ENCODE measurements at regions not wholly inside any gene's neighbourhood (a gene's known extent, or its start where the extent isn't known, plus 50 kb on each side); places are given as distances from the start of the nearest gene placed in this dataset.

DNA sequence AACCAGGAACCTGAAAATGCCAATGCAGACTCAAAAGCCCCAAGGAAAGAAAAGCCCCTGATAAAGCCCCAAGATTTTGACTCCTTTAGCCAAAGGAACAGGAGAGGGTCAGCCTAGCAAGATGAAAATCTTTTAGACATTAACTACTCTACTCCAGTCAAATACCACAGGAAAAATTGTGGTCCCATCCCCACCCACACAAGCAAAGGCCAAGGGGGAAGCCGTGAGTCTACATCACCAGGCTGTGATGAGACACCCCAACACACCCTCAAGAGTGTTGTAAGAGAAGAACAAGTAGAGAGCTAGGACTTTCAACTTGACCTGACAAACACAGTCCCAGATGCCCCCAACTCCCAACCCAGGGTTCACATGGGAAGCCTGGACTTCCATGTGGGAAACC lies 192.8 kb upstream of the NR5A2 start:
- Histone ChIP-seq H3K9me3 (ENCODE audit: control insufficient read depth, insufficient read depth, low read depth, low read length) (no peaks in the 10 kb centered on the region), H3K27ac (ENCODE audit: extremely low read depth, low read depth, low read length) (no peak overlapping the region), H3K4me1 (ENCODE audit: control insufficient read depth, insufficient read depth, low read length) (no peaks in the 10 kb centered on the region), H3K36me3 (ENCODE audit: control insufficient read depth in 2 of 2, insufficient read depth in 1 of 2, low read length in 2 of 2) (no peaks in the 10 kb centered on the region), H3K4me3 (ENCODE audit: low read depth, low read length) (no peak overlapping the region)
- CTCF ChIA-PET = interaction anchor here (0.6 kb wide), 1 partner anchor 143 kb away, joined by 4 read pairs; no protein-coding TSS in a partner anchor
- TF ChIP-seq ZNF660 (tag by site-specific recombination; IDR thresholded peaks at IDR 0.05) = no peak
- TF ChIP-seq SCRT2 (tag by site-specific recombination; IDR thresholded peaks at IDR 0.05) = no peak
- TF ChIP-seq ZBTB20 (tag by site-specific recombination; IDR thresholded peaks at IDR 0.05) = no peak
- no peak for TF ChIP-seq SETDB1 (IDR thresholded peaks at IDR 0.05; ENCODE audit: insufficient read length, low read length)
- no peak for TF ChIP-seq RBAK (tag by site-specific recombination; IDR thresholded peaks at IDR 0.05)
- TF ChIP-seq, protein P1, sequence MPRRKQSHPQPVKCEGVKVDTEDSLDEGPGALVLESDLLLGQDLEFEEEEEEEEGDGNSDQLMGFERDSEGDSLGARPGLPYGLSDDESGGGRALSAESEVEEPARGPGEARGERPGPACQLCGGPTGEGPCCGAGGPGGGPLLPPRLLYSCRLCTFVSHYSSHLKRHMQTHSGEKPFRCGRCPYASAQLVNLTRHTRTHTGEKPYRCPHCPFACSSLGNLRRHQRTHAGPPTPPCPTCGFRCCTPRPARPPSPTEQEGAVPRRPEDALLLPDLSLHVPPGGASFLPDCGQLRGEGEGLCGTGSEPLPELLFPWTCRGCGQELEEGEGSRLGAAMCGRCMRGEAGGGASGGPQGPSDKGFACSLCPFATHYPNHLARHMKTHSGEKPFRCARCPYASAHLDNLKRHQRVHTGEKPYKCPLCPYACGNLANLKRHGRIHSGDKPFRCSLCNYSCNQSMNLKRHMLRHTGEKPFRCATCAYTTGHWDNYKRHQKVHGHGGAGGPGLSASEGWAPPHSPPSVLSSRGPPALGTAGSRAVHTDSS (tag by site-specific recombination; IDR thresholded peaks at IDR 0.05) = no peak
- TF ChIP-seq MZF1 (tag by site-specific recombination; IDR thresholded peaks at IDR 0.05; ENCODE audit: borderline replicate concordance) = no peak
- TF ChIP-seq HOXD13 (CRISPR knock-in tag; IDR thresholded peaks at IDR 0.05; ENCODE audit: borderline replicate concordance) = no peak
- TF ChIP-seq PRDM1 (tag by site-specific recombination; IDR thresholded peaks at IDR 0.05) = no peak
- no peak for TF ChIP-seq ZNF48 (tag by site-specific recombination; IDR thresholded peaks at IDR 0.05)
- POLR2A ChIA-PET = no interaction called here

DNA sequence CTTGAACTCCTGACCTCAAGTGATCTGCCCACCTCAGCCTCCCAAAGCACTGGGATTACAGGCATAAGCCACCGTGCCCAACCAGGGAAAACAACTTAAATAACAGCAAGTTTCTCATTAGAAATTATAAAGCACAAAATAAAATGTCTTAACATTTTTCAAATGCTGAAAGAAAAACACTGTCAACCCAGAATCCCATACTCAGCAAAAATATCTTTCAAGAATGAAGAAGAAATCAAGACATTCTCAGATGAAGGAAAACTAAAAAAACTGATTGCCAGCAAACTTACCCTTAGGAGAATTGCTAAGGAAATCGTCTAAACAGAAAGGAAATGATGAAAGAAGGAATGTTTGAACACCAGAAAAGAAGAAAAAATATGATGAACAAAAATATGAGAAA lies 191.1 kb upstream of the NR5A2 start:
- TF ChIP-seq SP2 (tag by site-specific recombination; IDR thresholded peaks at IDR 0.05) (no peak), SETDB1 (IDR thresholded peaks at IDR 0.05; ENCODE audit: insufficient read length, low read length) (peak; percentile 50)
- no peaks in the 10 kb centered on the region for H3K4me1 ChIP-seq (ENCODE audit: control insufficient read depth, insufficient read depth, low read length)
- H3K4me3 ChIP-seq (ENCODE audit: low read depth, low read length) = no peak overlapping the region
- ChIA-PET POLR2A (no interaction called here), CTCF (no interaction called here)
- H3K36me3 ChIP-seq (ENCODE audit: control insufficient read depth in 2 of 2, insufficient read depth in 1 of 2, low read length in 2 of 2) = no peaks in the 10 kb centered on the region
- H3K27ac ChIP-seq (ENCODE audit: extremely low read depth, low read depth, low read length) = no peak overlapping the region
- no peaks in the 10 kb centered on the region for H3K9me3 ChIP-seq (ENCODE audit: control insufficient read depth, insufficient read depth, low read depth, low read length)

DNA sequence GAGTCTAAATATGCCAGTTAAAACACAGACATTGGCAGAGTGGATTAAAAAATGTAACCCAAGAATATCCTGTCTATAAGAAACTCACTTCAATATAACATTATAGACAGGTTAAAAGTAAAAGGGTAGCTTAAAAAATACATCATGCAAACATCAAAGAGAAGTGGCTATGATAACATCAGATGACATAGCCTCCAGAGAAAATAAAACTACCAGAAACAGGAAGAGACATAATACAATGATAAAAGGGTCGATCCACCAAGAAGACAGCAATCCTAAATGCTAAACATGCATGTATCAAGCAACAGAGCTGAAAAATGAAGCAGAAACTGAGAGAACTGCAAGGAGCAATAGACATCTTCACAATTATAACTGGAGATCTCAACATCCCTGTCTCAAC lies 190.2 kb upstream of the NR5A2 start:
- H3K27ac ChIP-seq (ENCODE audit: extremely low read depth, low read depth, low read length) = no peak overlapping the region
- H3K4me3 ChIP-seq (ENCODE audit: low read depth, low read length) = no peak overlapping the region
- ChIA-PET POLR2A (no interaction called here), CTCF (no interaction called here)
- H3K36me3 ChIP-seq (ENCODE audit: control insufficient read depth in 2 of 2, insufficient read depth in 1 of 2, low read length in 2 of 2) = no peaks in the 10 kb centered on the region
- H3K9me3 ChIP-seq (ENCODE audit: control insufficient read depth, insufficient read depth, low read depth, low read length) = no peaks in the 10 kb centered on the region
- TF ChIP-seq MZF1 (tag by site-specific recombination; IDR thresholded peaks at IDR 0.05; ENCODE audit: borderline replicate concordance) (no peak), ZNF792 (tag by site-specific recombination; IDR thresholded peaks at IDR 0.05) (no peak), ZNF654 (tag by site-specific recombination; IDR thresholded peaks at IDR 0.05; ENCODE audit: low read depth) (no peak), ZNF391 (tag by site-specific recombination; IDR thresholded peaks at IDR 0.05; ENCODE audit: borderline replicate concordance, low read depth) (no peak), ZNF138 (tag by site-specific recombination; IDR thresholded peaks at IDR 0.05; ENCODE audit: borderline replicate concordance) (no peak), ZNF16 (tag by site-specific recombination; IDR thresholded peaks at IDR 0.05; ENCODE audit: low read depth) (no peak), ZNF670 (tag by site-specific recombination; IDR thresholded peaks at IDR 0.05; ENCODE audit: low read depth) (no peak), ZNF2 (tag by site-specific recombination; IDR thresholded peaks at IDR 0.05) (no peak), ZNF561 (tag by site-specific recombination; IDR thresholded peaks at IDR 0.05; ENCODE audit: borderline replicate concordance) (no peak), ZEB2 (tag by site-specific recombination; IDR thresholded peaks at IDR 0.05) (no peak)
- TF ChIP-seq, protein P2, sequence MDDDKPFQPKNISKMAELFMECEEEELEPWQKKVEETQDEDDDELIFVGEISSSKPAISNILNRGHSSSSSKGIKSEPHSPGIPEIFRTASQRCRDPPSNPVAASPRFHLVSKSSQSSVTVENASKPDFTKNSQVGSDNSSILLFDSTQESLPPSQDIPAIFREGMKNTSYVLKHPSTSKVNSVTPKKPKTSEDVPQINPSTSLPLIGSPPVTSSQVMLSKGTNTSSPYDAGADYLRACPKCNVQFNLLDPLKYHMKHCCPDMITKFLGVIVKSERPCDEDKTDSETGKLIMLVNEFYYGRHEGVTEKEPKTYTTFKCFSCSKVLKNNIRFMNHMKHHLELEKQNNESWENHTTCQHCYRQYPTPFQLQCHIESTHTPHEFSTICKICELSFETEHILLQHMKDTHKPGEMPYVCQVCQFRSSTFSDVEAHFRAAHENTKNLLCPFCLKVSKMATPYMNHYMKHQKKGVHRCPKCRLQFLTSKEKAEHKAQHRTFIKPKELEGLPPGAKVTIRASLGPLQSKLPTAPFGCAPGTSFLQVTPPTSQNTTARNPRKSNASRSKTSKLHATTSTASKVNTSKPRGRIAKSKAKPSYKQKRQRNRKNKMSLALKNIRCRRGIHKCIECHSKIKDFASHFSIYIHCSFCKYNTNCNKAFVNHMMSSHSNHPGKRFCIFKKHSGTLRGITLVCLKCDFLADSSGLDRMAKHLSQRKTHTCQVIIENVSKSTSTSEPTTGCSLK (tag by site-specific recombination; IDR thresholded peaks at IDR 0.05) = no peak
- no peaks in the 10 kb centered on the region for H3K4me1 ChIP-seq (ENCODE audit: control insufficient read depth, insufficient read depth, low read length)

Measured in HEK293 (cell line).